Activated naive CD4-positive, alpha-beta T cell treated with anti-CD3 and anti-CD28 coated beads, Interleukin-2, amount 50 U/mL, for 72 hours (primary cell): ENCODE measurements at regions not wholly inside any gene's neighbourhood (a gene's known extent, or its start where the extent isn't known, plus 50 kb on each side); places are given as distances from the start of the nearest gene placed in this dataset.

Source experiments
- ATAC-seq, 2 donors: fragments of 150-1000 bp; cut with Tn5 transposase; 2 replicates each; pipeline ENCODE4 v1.10.0; 2021; ENCODE audit warnings: mild to moderate bottlenecking in 2 of 2, moderate library complexity in 2 of 2
- DNase-seq, 2 donors: peaks; one replicate each; pipeline ENCODE4 v3.0.0; 2021 to 2022; ENCODE audit warnings: low spot score in 2 of 2
- H3K27ac Mint-ChIP-seq, 2 donors: one replicate each; pipeline ENCODE4 v1.8.0; 2022; ENCODE audit warnings: mild to moderate bottlenecking in 2 of 2, mixed read lengths in 2 of 2
- H3K36me3 Mint-ChIP-seq, 2 donors: one replicate each; pipeline ENCODE4 v1.8.0; 2022; ENCODE audit warnings: mixed read lengths in 2 of 2
- H3K9me3 Mint-ChIP-seq, 2 donors: one replicate each; pipeline ENCODE4 v1.8.0; 2022; ENCODE audit warnings: mixed read lengths in 2 of 2

GRCh38 chr4:134337574-134337973 is 136.0 kb upstream of the PABPC4L start:
- ATAC-seq (no peak), DNase-seq (no peak)
- no peaks in the 10 kb centered on the region for H3K36me3 Mint-ChIP-seq
- H3K27ac Mint-ChIP-seq = no peak overlapping the region
- H3K9me3 Mint-ChIP-seq = peaks cover 0 to 6% of the 10 kb centered on the region in 2 donors

GRCh38 chr4:134328741-134329140 is 127.2 kb upstream of the PABPC4L start:
- Mint-ChIP-seq H3K36me3 (no peaks in the 10 kb centered on the region), H3K27ac (no peak overlapping the region), H3K9me3 (peaks cover 7 to 16% of the 10 kb centered on the region in 2 donors)
- ATAC-seq (no peak), DNase-seq (no peak)

- Mint-ChIP-seq H3K27ac (no peak overlapping the region), H3K36me3 (no peaks in the 10 kb centered on the region), H3K9me3 (peaks cover 7 to 16% of the 10 kb centered on the region in 2 donors)
- DNase-seq = no peak
- ATAC-seq = no peak
These were observed 125.9 kb upstream of the PABPC4L start for GRCh38 chr4:134327274-134328122.

- DNase-seq = no peak
- Mint-ChIP-seq H3K36me3 (no peaks in the 10 kb centered on the region), H3K9me3 (peaks cover 7 to 16% of the 10 kb centered on the region in 2 donors), H3K27ac (no peak overlapping the region)
- no peak for ATAC-seq
These were observed 125.3 kb upstream of the PABPC4L start for GRCh38 chr4:134326866-134327265.

GRCh38 chr4:134324179-134324578 is 122.6 kb upstream of the PABPC4L start:
- no peak for DNase-seq
- Mint-ChIP-seq H3K36me3 (no peaks in the 10 kb centered on the region), H3K27ac (no peak overlapping the region), H3K9me3 (peaks cover 16 to 21% of the 10 kb centered on the region in 2 donors)
- ATAC-seq = no peak

GRCh38 chr4:134320048-134320447 is 118.5 kb upstream of the PABPC4L start:
- peaks cover 18 to 21% of the 10 kb centered on the region in 2 donors for H3K9me3 Mint-ChIP-seq
- H3K36me3 Mint-ChIP-seq = no peaks in the 10 kb centered on the region
- H3K27ac Mint-ChIP-seq = no peak overlapping the region
- DNase-seq (no peak), ATAC-seq (no peak)

GRCh38 chr4:134313591-134313990 is 112.0 kb upstream of the PABPC4L start:
- Mint-ChIP-seq H3K27ac (no peak overlapping the region), H3K9me3 (peaks cover 8 to 10% of the 10 kb centered on the region in 2 donors), H3K36me3 (no peaks in the 10 kb centered on the region)
- ATAC-seq = no peak
- DNase-seq = no peak

GRCh38 chr4:134309715-134310114 is 108.1 kb upstream of the PABPC4L start:
- Mint-ChIP-seq H3K9me3 (peaks cover 1 to 2% of the 10 kb centered on the region in 2 donors), H3K27ac (no peak overlapping the region), H3K36me3 (no peaks in the 10 kb centered on the region)
- DNase-seq (no peak), ATAC-seq (no peak)

- Mint-ChIP-seq H3K9me3 (peaks cover 4% of the 10 kb centered on the region in 2 donors), H3K36me3 (no peaks in the 10 kb centered on the region), H3K27ac (no peak overlapping the region)
- ATAC-seq (no peak), DNase-seq (no peak)
These were observed 107.3 kb upstream of the PABPC4L start for GRCh38 chr4:134308910-134309309.

GRCh38 chr4:134298313-134298712 is 96.7 kb upstream of the PABPC4L start:
- ATAC-seq (no peak), DNase-seq (no peak)
- Mint-ChIP-seq H3K9me3 (peaks cover 29 to 30% of the 10 kb centered on the region in 2 donors), H3K36me3 (peaks cover 0 to 12% of the 10 kb centered on the region in 2 donors), H3K27ac (no peak overlapping the region)

GRCh38 chr4:134297765-134298164 is 96.2 kb upstream of the PABPC4L start:
- no peak for DNase-seq
- peaks cover 25 to 30% of the 10 kb centered on the region in 2 donors for H3K9me3 Mint-ChIP-seq
- H3K36me3 Mint-ChIP-seq = peaks cover 0 to 12% of the 10 kb centered on the region in 2 donors
- no peak for ATAC-seq
- no peak overlapping the region for H3K27ac Mint-ChIP-seq

- H3K9me3 Mint-ChIP-seq = peaks cover 15% of the 10 kb centered on the region in 2 donors
- H3K27ac Mint-ChIP-seq = no peak overlapping the region
- peaks cover 0 to under 1% of the 10 kb centered on the region in 2 donors for H3K36me3 Mint-ChIP-seq
- no peak for ATAC-seq
- DNase-seq = no peak
These were observed 81.1 kb upstream of the PABPC4L start for GRCh38 chr4:134282680-134283079.

GRCh38 chr4:134278675-134279074 is 77.1 kb upstream of the PABPC4L start:
- peaks cover 23 to 26% of the 10 kb centered on the region in 2 donors for H3K9me3 Mint-ChIP-seq
- ATAC-seq = no peak

GRCh38 chr4:134276476-134276875 is 74.9 kb upstream of the PABPC4L start:
- no peak for ATAC-seq
- Mint-ChIP-seq H3K27ac (no peak overlapping the region), H3K36me3 (peaks cover 0 to 5% of the 10 kb centered on the region in 2 donors), H3K9me3 (peaks cover 33 to 39% of the 10 kb centered on the region in 2 donors)
- no peak for DNase-seq

More at GRCh38 chr4:134278675-134279074, 77.1 kb upstream of the PABPC4L start:
- no peak for DNase-seq
- H3K27ac Mint-ChIP-seq = no peak overlapping the region
- peaks cover 0 to 5% of the 10 kb centered on the region in 2 donors for H3K36me3 Mint-ChIP-seq

- Mint-ChIP-seq H3K27ac (no peak overlapping the region), H3K9me3 (peaks cover 5 to 17% of the 10 kb centered on the region in 2 donors), H3K36me3 (no peaks in the 10 kb centered on the region)
- ATAC-seq (no peak), DNase-seq (no peak)
These were observed 58.5 kb upstream of the PABPC4L start for GRCh38 chr4:134260126-134260525.
